Thyroid gland (tissue), 4 donors: ENCODE measurements at regions not wholly inside any gene's neighbourhood (a gene's known extent, or its start where the extent isn't known, plus 50 kb on each side); places are given as distances from the start of the nearest gene placed in this dataset.

ENCODE experiments used
- DNase-seq, 2 donors: peaks; one replicate each; pipeline ENCODE4 v3.0.0-alpha.2; 2019
- H3K27ac ChIP-seq, 3 donors: fragments of 200-600 bp; sonication (generic); 1 replicate in 2 of 3; 2 replicates in 1 of 3; pipeline ENCODE4 v1.5.1; 2016 to 2019; ENCODE audit warnings: mild to moderate bottlenecking in 1 of 3, moderate library complexity in 1 of 3
- H3K27me3 ChIP-seq: fragments of 200-600 bp; sonication (generic); one replicate; pipeline ENCODE4 v1.5.1; 2019
- H3K36me3 ChIP-seq, 2 donors: fragments of 200-600 bp; sonication (generic); one replicate each; pipeline ENCODE4 v1.5.1; 2016 to 2019
- H3K4me1 ChIP-seq, 2 donors: fragments of 200-600 bp; sonication (generic); one replicate each; pipeline ENCODE4 v1.5.1; 2017 to 2019
- H3K4me3 ChIP-seq, 3 donors: fragments of 200-600 bp; sonication (generic); replicated peaks in 1 of 3; 1 replicate in 2 of 3; 2 replicates in 1 of 3; pipeline ENCODE4 v1.5.1; 2016; ENCODE audit warnings: mild to moderate bottlenecking in 1 of 3
- H3K9me3 ChIP-seq: fragments of 200-600 bp; sonication (generic); one replicate; pipeline ENCODE4 v1.5.1; 2017
- CTCF ChIP-seq, 6 experiments: fragments of 200-600 bp in 3 of 6; fragments of 450-650 bp in 3 of 6; sonication (generic) in 3 of 6; IDR thresholded peaks; one replicate each; pipeline ENCODE4 v1.5.1; 2016 to 2019; ENCODE audit warnings: antibody characterized with exemption in 6 of 6, mild to moderate bottlenecking in 2 of 6, inconsistent platforms in 1 of 6, moderate library complexity in 1 of 6
- POLR2A ChIP-seq, 2 donors: fragments of 450-650 bp; IDR thresholded peaks; one replicate each; pipeline ENCODE4 v1.6.1; 2017; ENCODE audit warnings: antibody characterized with exemption in 2 of 2, mild to moderate bottlenecking in 2 of 2, moderate library complexity in 1 of 2
- WGBS, 2 donors: methylation state at CpG; one replicate each; pipeline ENCODE4 v1.1.5; 2017; 5-methylcytosine and 5-hydroxymethylcytosine counted together
- intact Hi-C: fragments of 100-400 bp; cut with DNase I; formaldehyde crosslinking; loops from one replicate; pipeline ENCODE4 v1.15.1; 2023

- H3K36me3 ChIP-seq = no peaks in the 10 kb centered on the region
- TF ChIP-seq CTCF (IDR thresholded peaks at IDR 0.05) = no peak
- no peak for TF ChIP-seq POLR2A (IDR thresholded peaks at IDR 0.05)
- H3K4me3 ChIP-seq = no peak overlapping the region
- H3K27me3 ChIP-seq = no peaks in the 10 kb centered on the region
- no peak for DNase-seq
- intact Hi-C loops = no loop called here
- no peak overlapping the region for H3K27ac ChIP-seq
- no peaks in the 10 kb centered on the region for H3K9me3 ChIP-seq
- H3K4me1 ChIP-seq = peaks cover 0 to 6% of the 10 kb centered on the region in 2 donors
- 0 to 7% methylated on average over 1 of the region's 1 CpG for WGBS, 2 donors
These were observed 131.2 kb downstream of the SPTSSA start for GRCh38 chr14:34330846-34331245.

GRCh38 chr14:34329301-34329700, 132.7 kb downstream of the SPTSSA start:
- DNase-seq = no peak
- H3K4me3 ChIP-seq = no peak overlapping the region
- no peaks in the 10 kb centered on the region for H3K36me3 ChIP-seq
- 83 to 84% methylated on average over 1 of the region's 1 CpG for WGBS, 2 donors
- H3K9me3 ChIP-seq = no peaks in the 10 kb centered on the region
- H3K27ac ChIP-seq = no peak overlapping the region
- TF ChIP-seq POLR2A (IDR thresholded peaks at IDR 0.05) (no peak), CTCF (IDR thresholded peaks at IDR 0.05) (no peak)
- intact Hi-C loops = no loop called here
- no peaks in the 10 kb centered on the region for H3K27me3 ChIP-seq
- H3K4me1 ChIP-seq = peaks cover 0 to 6% of the 10 kb centered on the region in 2 donors

GRCh38 chr14:34328178-34328577, 133.9 kb downstream of the SPTSSA start:
- H3K36me3 ChIP-seq = no peaks in the 10 kb centered on the region
- no peak for DNase-seq
- WGBS, 2 donors = 45 to 51% methylated on average over 4 of the region's 4 CpGs
- H3K27me3 ChIP-seq = no peaks in the 10 kb centered on the region
- intact Hi-C loops = no loop called here
- H3K9me3 ChIP-seq = no peaks in the 10 kb centered on the region
- TF ChIP-seq POLR2A (IDR thresholded peaks at IDR 0.05) (no peak), CTCF (IDR thresholded peaks at IDR 0.05) (no peak)
- peaks cover 0 to 6% of the 10 kb centered on the region in 2 donors for H3K4me1 ChIP-seq
- no peak overlapping the region for H3K4me3 ChIP-seq
- no peak overlapping the region for H3K27ac ChIP-seq

GRCh38 chr14:34325493-34325892, 136.5 kb downstream of the SPTSSA start:
- Histone ChIP-seq H3K36me3 (no peaks in the 10 kb centered on the region), H3K27me3 (no peaks in the 10 kb centered on the region), H3K4me3 (no peak overlapping the region), H3K9me3 (no peaks in the 10 kb centered on the region), H3K27ac (no peak overlapping the region), H3K4me1 (no peaks in the 10 kb centered on the region)
- no peak for DNase-seq
- intact Hi-C loops = no loop called here
- TF ChIP-seq POLR2A (IDR thresholded peaks at IDR 0.05) = no peak
- TF ChIP-seq CTCF (IDR thresholded peaks at IDR 0.05) = no peak

- intact Hi-C loops = no loop called here
- DNase-seq = peak in 1 of 2 donors; percentile 5
- H3K36me3 ChIP-seq = no peaks in the 10 kb centered on the region
- no peak overlapping the region for H3K4me3 ChIP-seq
- no peak for TF ChIP-seq POLR2A (IDR thresholded peaks at IDR 0.05)
- peak in 5 of 6 experiments; percentile 33 to 67 (median 49) for TF ChIP-seq CTCF (IDR thresholded peaks at IDR 0.05)
- H3K4me1 ChIP-seq = no peaks in the 10 kb centered on the region
- no peak overlapping the region for H3K27ac ChIP-seq
- H3K27me3 ChIP-seq = no peaks in the 10 kb centered on the region
- no peaks in the 10 kb centered on the region for H3K9me3 ChIP-seq
- 17 to 21% methylated on average over 6 of the region's 6 CpGs for WGBS, 2 donors
These were observed 137.7 kb downstream of the SPTSSA start for GRCh38 chr14:34324363-34324795.
